Stomach (tissue), 4 donors: ENCODE measurements at regions not wholly inside any gene's neighbourhood (a gene's known extent, or its start where the extent isn't known, plus 50 kb on each side); places are given as distances from the start of the nearest gene placed in this dataset.

Experiments
- CTCF ChIP-seq, 7 experiments: fragments of 450-650 bp in 4 of 7; fragments of 200-600 bp in 3 of 7; sonication (generic) in 3 of 7; IDR thresholded peaks; one replicate each; pipeline ENCODE4 v1.5.1; 2016 to 2019; ENCODE audit warnings: antibody characterized with exemption in 7 of 7, control low read depth in 2 of 7, mild to moderate bottlenecking in 1 of 7
- EP300 ChIP-seq: sonication (generic); formaldehyde crosslinking; IDR thresholded peaks from one replicate; pipeline ENCODE4 v1.6.1; 2017; ENCODE audit warnings: antibody characterized with exemption
- POLR2AphosphoS5 ChIP-seq, 3 donors: sonication (generic); formaldehyde crosslinking; IDR thresholded peaks; one replicate each; pipeline ENCODE4 v1.6.1; 2016; ENCODE audit warnings: antibody characterized with exemption in 3 of 3

- TF ChIP-seq POLR2AphosphoS5 (IDR thresholded peaks at IDR 0.05) (no peak), CTCF (IDR thresholded peaks at IDR 0.05) (no peak), EP300 (no peak)
Observed at GRCh38 chr12:13316587-13317246, 120.2 kb downstream of the EMP1 start.
